Naive thymus-derived CD4-positive, alpha-beta T cell (primary cell): ENCODE measurements at regions not wholly inside any gene's neighbourhood (a gene's known extent, or its start where the extent isn't known, plus 50 kb on each side); places are given as distances from the start of the nearest gene placed in this dataset.
"Not testable (repeated sequence)": the region's sequence is repeated elsewhere in the genome, so short reads cannot be mapped to it uniquely, and the experiment has no call there.

Experiments used
- ATAC-seq: fragments of 150-1000 bp; cut with Tn5 transposase; 2 replicates; pipeline ENCODE4 v1.10.0; 2021; ENCODE audit warnings: mild to moderate bottlenecking, moderate library complexity
- CTCF ChIA-PET: fragments of 350-600 bp; sonication (Branson Sonifier 250); formaldehyde crosslinking; loops from one replicate; lab custom pipeline; 2021; ENCODE audit warnings: antibody characterized with exemption; lab: Charles Lee
- POLR2A ChIA-PET: fragments of 350-600 bp; sonication (Branson Sonifier 250); formaldehyde crosslinking; loops from one replicate; lab custom pipeline; 2021; ENCODE audit warnings: antibody characterized with exemption, inconsistent platforms; lab: Charles Lee
- DNase-seq, 9 donors: peaks; one replicate each; pipeline versions ENCODE4 v3.0.0 to v3.0.0-alpha.2; 2020 to 2022; ENCODE audit warnings: mixed read lengths in 1 of 9
- H3K27ac ChIP-seq: one replicate; pipeline ENCODE4 v1.7.0; 2013; ENCODE audit warnings: mild to moderate bottlenecking, low read depth, low read length, moderate library complexity
- H3K27me3 ChIP-seq, 2 donors: one replicate each; pipeline ENCODE4 v1.7.0; 2013; ENCODE audit warnings: low read length in 2 of 2, mild to moderate bottlenecking in 2 of 2, moderate library complexity in 2 of 2; ENCODE audit not compliant: control insufficient read depth in 2 of 2, insufficient read depth in 2 of 2
- H3K36me3 ChIP-seq, 3 experiments: 1 replicate in 2 of 3; 2 replicates in 1 of 3; pipeline ENCODE4 v1.7.0; 2013; ENCODE audit warnings: low read length in 3 of 3, mild to moderate bottlenecking in 3 of 3, moderate library complexity in 1 of 3; ENCODE audit not compliant: insufficient read depth in 3 of 3, control insufficient read depth in 2 of 3
- H3K4me1 ChIP-seq, 2 donors: one replicate each; pipeline ENCODE4 v1.7.0; 2013; ENCODE audit warnings: low read length in 2 of 2, mild to moderate bottlenecking in 2 of 2, moderate library complexity in 1 of 2; ENCODE audit not compliant: control insufficient read depth in 2 of 2, insufficient read depth in 2 of 2
- H3K4me3 ChIP-seq: 2 replicates; pipeline ENCODE4 v1.7.0; 2013; ENCODE audit warnings: mild to moderate bottlenecking, low read length
- H3K9me3 ChIP-seq, 3 experiments: 1 replicate in 2 of 3; 2 replicates in 1 of 3; pipeline ENCODE4 v1.7.0; 2013; ENCODE audit warnings: low read length in 3 of 3; ENCODE audit not compliant: control insufficient read depth in 2 of 3
- H3K27ac Mint-ChIP-seq, 9 donors: one replicate each; pipeline ENCODE4 v1.8.0; 2020 to 2022; ENCODE audit warnings: mixed read lengths in 9 of 9, mild to moderate bottlenecking in 8 of 9, moderate library complexity in 5 of 9, inconsistent platforms in 2 of 9
- H3K27me3 Mint-ChIP-seq, 5 donors: one replicate each; pipeline ENCODE4 v1.8.0; 2021 to 2022; ENCODE audit warnings: mixed read lengths in 5 of 5, mild to moderate bottlenecking in 1 of 5
- H3K36me3 Mint-ChIP-seq, 5 donors: one replicate each; pipeline ENCODE4 v1.8.0; 2020 to 2022; ENCODE audit warnings: mixed read lengths in 5 of 5, mild to moderate bottlenecking in 3 of 5, inconsistent platforms in 1 of 5
- H3K4me1 Mint-ChIP-seq, 7 donors: one replicate each; pipeline ENCODE4 v1.8.0; 2020 to 2022; ENCODE audit warnings: mixed read lengths in 7 of 7, mild to moderate bottlenecking in 3 of 7, inconsistent platforms in 1 of 7
- H3K4me3 Mint-ChIP-seq, 10 donors: one replicate each; pipeline ENCODE4 v1.8.0; 2020 to 2022; ENCODE audit warnings: mild to moderate bottlenecking in 10 of 10, mixed read lengths in 10 of 10, moderate library complexity in 6 of 10, inconsistent platforms in 2 of 10
- H3K9me3 Mint-ChIP-seq, 11 donors: one replicate each; pipeline ENCODE4 v1.8.0; 2020 to 2022; ENCODE audit warnings: mixed read lengths in 11 of 11, mild to moderate bottlenecking in 4 of 11, inconsistent platforms in 1 of 11, moderate library complexity in 1 of 11
- intact Hi-C, 2 donors: fragments of 100-400 bp; cut with micrococcal nuclease; formaldehyde crosslinking; loops; one replicate each; pipeline ENCODE4 v1.15.1; 2023

- H3K4me3 Mint-ChIP-seq, H3K4me1 Mint-ChIP-seq, H3K9me3 Mint-ChIP-seq, ATAC-seq, intact Hi-C loops, CTCF ChIA-PET, POLR2A ChIA-PET, H3K4me3 ChIP-seq, H3K4me1 ChIP-seq, H3K36me3 ChIP-seq, DNase-seq, H3K27ac ChIP-seq, H3K27me3 ChIP-seq, H3K9me3 ChIP-seq, H3K27ac Mint-ChIP-seq, H3K36me3 Mint-ChIP-seq: not testable (repeated sequence)
- peaks cover 0 to 16% (median 2%) of the 10 kb centered on the region in 5 donors for H3K27me3 Mint-ChIP-seq
Measured at GRCh38 chr12:67049199-67049598, 220.0 kb upstream of the CAND1 start.

- POLR2A ChIA-PET, result no interaction called here
- peaks cover 0 to 16% (median 0%) of the 10 kb centered on the region in 5 donors for H3K27me3 Mint-ChIP-seq
- H3K9me3 Mint-ChIP-seq, result no peaks in the 10 kb centered on the region
- H3K27me3 ChIP-seq, result no peaks in the 10 kb centered on the region
- DNase-seq (no peak), ATAC-seq (no peak)
- no peak overlapping the region for H3K27ac ChIP-seq
- no peaks in the 10 kb centered on the region for H3K4me1 Mint-ChIP-seq
- CTCF ChIA-PET, result no interaction called here
- H3K4me3 ChIP-seq, result no peak overlapping the region
- intact Hi-C loops, result no loop called here
- H3K36me3 ChIP-seq, result no peaks in the 10 kb centered on the region
- H3K36me3 Mint-ChIP-seq, result peaks cover 0 to 7% (median 0%) of the 10 kb centered on the region in 5 donors
- H3K4me1 ChIP-seq, result no peaks in the 10 kb centered on the region
- no peak overlapping the region for H3K27ac Mint-ChIP-seq
- H3K4me3 Mint-ChIP-seq, result no peak overlapping the region
- no peaks in the 10 kb centered on the region for H3K9me3 ChIP-seq
Measured at GRCh38 chr12:67052981-67053380, 216.2 kb upstream of the CAND1 start.

- no peaks in the 10 kb centered on the region for H3K9me3 ChIP-seq
- H3K27me3 ChIP-seq, result no peaks in the 10 kb centered on the region
- intact Hi-C loops, result no loop called here
- no peak for DNase-seq
- Mint-ChIP-seq H3K27ac (no peak overlapping the region), H3K4me1 (no peaks in the 10 kb centered on the region), H3K4me3 (no peak overlapping the region), H3K36me3 (peaks cover 0 to 3% (median 0%) of the 10 kb centered on the region in 5 donors), H3K9me3 (no peaks in the 10 kb centered on the region), H3K27me3 (peaks cover 0 to 11% (median 6%) of the 10 kb centered on the region in 5 donors)
- no peak overlapping the region for H3K27ac ChIP-seq
- CTCF ChIA-PET, result interaction anchor here (1.3 kb wide), 1 partner anchor 13 kb away, joined by 4 read pairs; no protein-coding TSS in a partner anchor
- no peak overlapping the region for H3K4me3 ChIP-seq
- H3K36me3 ChIP-seq, result no peaks in the 10 kb centered on the region
- POLR2A ChIA-PET, result no interaction called here
- no peak for ATAC-seq
- no peaks in the 10 kb centered on the region for H3K4me1 ChIP-seq
Measured at GRCh38 chr12:67056329-67056728, 212.8 kb upstream of the CAND1 start.

- H3K27me3 ChIP-seq, result no peaks in the 10 kb centered on the region
- Mint-ChIP-seq H3K27ac (no peak overlapping the region), H3K9me3 (peaks cover 0 to 3% (median 0%) of the 10 kb centered on the region in 11 donors), H3K36me3 (peaks cover 0 to 3% (median 0%) of the 10 kb centered on the region in 5 donors), H3K27me3 (peaks cover 0 to 16% (median 9%) of the 10 kb centered on the region in 5 donors), H3K4me3 (no peak overlapping the region), H3K4me1 (no peaks in the 10 kb centered on the region)
- no peaks in the 10 kb centered on the region for H3K36me3 ChIP-seq
- POLR2A ChIA-PET, result no interaction called here
- H3K4me3 ChIP-seq, result no peak overlapping the region
- no peak for DNase-seq
- no peak for ATAC-seq
- intact Hi-C loops, result no loop called here
- CTCF ChIA-PET, result no interaction called here
- no peaks in the 10 kb centered on the region for H3K4me1 ChIP-seq
- H3K27ac ChIP-seq, result no peak overlapping the region
- H3K9me3 ChIP-seq, result no peaks in the 10 kb centered on the region
Measured at GRCh38 chr12:67057072-67057471, 212.1 kb upstream of the CAND1 start.

- peaks cover 0 to 3% (median 0%) of the 10 kb centered on the region in 11 donors for H3K9me3 Mint-ChIP-seq
- Histone ChIP-seq H3K9me3 (no peaks in the 10 kb centered on the region), H3K27ac (no peak overlapping the region), H3K4me1 (no peaks in the 10 kb centered on the region), H3K36me3 (no peaks in the 10 kb centered on the region), H3K4me3 (no peak overlapping the region), H3K27me3 (no peaks in the 10 kb centered on the region)
- H3K27me3 Mint-ChIP-seq, result peaks cover 4 to 32% (median 26%) of the 10 kb centered on the region in 5 donors
- intact Hi-C loops, result loop anchor here in 1 of 2 donors (10.0 kb wide), 1 partner anchor 347 kb away; no protein-coding TSS in a partner anchor
- CTCF ChIA-PET, result no interaction called here
- POLR2A ChIA-PET, result interaction anchor here (0.6 kb wide), 1 partner anchor 1486 kb away, joined by 3 read pairs; no protein-coding TSS in a partner anchor
- no peak overlapping the region for H3K4me3 Mint-ChIP-seq
- peaks cover 0 to 8% (median 0%) of the 10 kb centered on the region in 7 donors for H3K4me1 Mint-ChIP-seq
- ATAC-seq (no peak), DNase-seq (no peak)
- no peak overlapping the region for H3K27ac Mint-ChIP-seq
- peaks cover 0 to 5% (median 0%) of the 10 kb centered on the region in 5 donors for H3K36me3 Mint-ChIP-seq
Measured at GRCh38 chr12:67062193-67062592, 207.0 kb upstream of the CAND1 start.

GRCh38 chr12:67067453-67068203, 201.5 kb upstream of the CAND1 start:
- H3K4me3 ChIP-seq, result peak overlapping the region; percentile 6
- Mint-ChIP-seq H3K36me3 (no peaks in the 10 kb centered on the region), H3K4me3 (peak overlapping the region; percentile 75 to 94 (median 90)), H3K9me3 (peaks cover 0 to 1% (median 0%) of the 10 kb centered on the region in 11 donors), H3K27me3 (peaks cover 0 to 65% (median 35%) of the 10 kb centered on the region in 5 donors), H3K4me1 (peaks cover 9 to 27% (median 19%) of the 10 kb centered on the region in 7 donors), H3K27ac (peak overlapping the region in 2 of 9 donors; percentile 31 to 60)
- ChIA-PET CTCF (no interaction called here), POLR2A (no interaction called here)
- no peak for ATAC-seq
- H3K36me3 ChIP-seq, result no peaks in the 10 kb centered on the region
- H3K27me3 ChIP-seq, result no peaks in the 10 kb centered on the region
- H3K9me3 ChIP-seq, result no peaks in the 10 kb centered on the region
- no peak for DNase-seq
- intact Hi-C loops, result loop anchor here in 1 of 2 donors (5.0 to 10.0 kb wide), 2 partner anchors 165 to 353 kb away; no protein-coding TSS in a partner anchor
- H3K27ac ChIP-seq, result no peak overlapping the region
- peaks cover 0 to 5% of the 10 kb centered on the region in 2 donors for H3K4me1 ChIP-seq
